SU-DHL-6 (cell line): ENCODE measurements at regions not wholly inside any gene's neighbourhood (a gene's known extent, or its start where the extent isn't known, plus 50 kb on each side); places are given as distances from the start of the nearest gene placed in this dataset.

Experiments
- EZH2phosphoT487 ChIP-seq: fragments of 200-600 bp; sonication (generic), shearing (Covaris generic); conservative IDR thresholded peaks from 2 replicates; pipeline ENCODE4 v1.6.1; 2018; ENCODE audit warnings: mild to moderate bottlenecking, antibody characterized with exemption, low read length, moderate library complexity, mixed read lengths
- TF ChIP-seq, protein P1 (sequence below): fragments of 200-600 bp; sonication (generic); IDR thresholded peaks from one replicate; pipeline ENCODE4 v1.5.1; 2017; ENCODE audit warnings: antibody characterized with exemption, mild to moderate bottlenecking, low read length, moderate library complexity; ENCODE audit not compliant: insufficient read depth, poor library complexity, severe bottlenecking

DNA sequence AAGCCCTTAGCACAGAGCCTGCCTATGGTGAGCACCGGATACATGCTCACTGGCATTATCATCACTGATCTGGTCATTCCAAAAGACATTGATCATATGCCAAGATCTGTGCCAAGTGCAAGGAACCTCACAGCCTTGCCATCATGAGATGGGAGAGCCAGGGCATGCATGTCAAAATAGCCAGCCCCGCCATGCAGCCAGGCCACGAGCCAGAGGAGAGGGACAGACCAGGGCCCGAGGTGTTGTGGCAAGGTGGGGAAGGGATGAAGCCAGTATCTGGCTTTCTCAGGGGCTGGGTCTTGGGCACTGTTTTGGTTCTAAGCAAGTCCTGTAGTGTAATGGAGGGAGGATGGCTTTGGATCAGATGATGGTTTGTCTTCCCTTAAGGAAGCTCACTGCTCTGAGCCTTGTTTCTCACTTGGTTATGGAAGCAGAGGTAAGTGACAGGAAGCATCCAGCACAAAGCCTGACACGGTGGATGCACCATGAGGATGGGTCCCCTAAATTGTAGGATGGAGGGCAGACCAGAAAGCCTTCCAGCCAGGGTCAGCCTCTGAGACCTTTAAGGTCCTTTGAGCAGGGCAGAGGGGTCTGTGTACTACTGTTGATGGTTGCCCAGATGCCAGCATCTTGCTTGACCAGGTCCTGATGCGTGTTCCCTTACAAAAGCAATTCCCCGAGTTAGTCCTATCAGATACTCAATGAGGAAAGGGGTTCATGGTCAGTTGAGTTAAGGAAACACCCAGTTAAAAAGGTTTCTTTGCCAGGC is 247.7 kb upstream of the TLE3 start:
- TF ChIP-seq, protein P1, sequence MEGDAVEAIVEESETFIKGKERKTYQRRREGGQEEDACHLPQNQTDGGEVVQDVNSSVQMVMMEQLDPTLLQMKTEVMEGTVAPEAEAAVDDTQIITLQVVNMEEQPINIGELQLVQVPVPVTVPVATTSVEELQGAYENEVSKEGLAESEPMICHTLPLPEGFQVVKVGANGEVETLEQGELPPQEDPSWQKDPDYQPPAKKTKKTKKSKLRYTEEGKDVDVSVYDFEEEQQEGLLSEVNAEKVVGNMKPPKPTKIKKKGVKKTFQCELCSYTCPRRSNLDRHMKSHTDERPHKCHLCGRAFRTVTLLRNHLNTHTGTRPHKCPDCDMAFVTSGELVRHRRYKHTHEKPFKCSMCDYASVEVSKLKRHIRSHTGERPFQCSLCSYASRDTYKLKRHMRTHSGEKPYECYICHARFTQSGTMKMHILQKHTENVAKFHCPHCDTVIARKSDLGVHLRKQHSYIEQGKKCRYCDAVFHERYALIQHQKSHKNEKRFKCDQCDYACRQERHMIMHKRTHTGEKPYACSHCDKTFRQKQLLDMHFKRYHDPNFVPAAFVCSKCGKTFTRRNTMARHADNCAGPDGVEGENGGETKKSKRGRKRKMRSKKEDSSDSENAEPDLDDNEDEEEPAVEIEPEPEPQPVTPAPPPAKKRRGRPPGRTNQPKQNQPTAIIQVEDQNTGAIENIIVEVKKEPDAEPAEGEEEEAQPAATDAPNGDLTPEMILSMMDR: no peak
- TF ChIP-seq EZH2phosphoT487: no peak
